Lung (tissue), 11 donors: ENCODE measurements at regions not wholly inside any gene's neighbourhood (a gene's known extent, or its start where the extent isn't known, plus 50 kb on each side); places are given as distances from the start of the nearest gene placed in this dataset.
A peak's percentile ranks its signal among the peaks of the same experiment; 100 is the strongest.

Experiments used
- ATAC-seq: fragments of 200-7000 bp; cut with Tn5 transposase; one replicate; pipeline ENCODE4 v1.9.1; 2020; ENCODE audit warnings: moderate number of reproducible peaks; ENCODE audit not compliant: insufficient read depth, low FRiP score
- DNase-seq, 3 donors: peaks; one replicate each; pipeline ENCODE4 v3.0.0-alpha.2; 2013 to 2017
- H3K27ac ChIP-seq, 2 donors: one replicate each; pipeline ENCODE4 v1.5.1; 2013; ENCODE audit warnings: mild to moderate bottlenecking in 2 of 2, moderate library complexity in 2 of 2, control low read depth in 1 of 2, inconsistent platforms in 1 of 2, low read depth in 1 of 2, low read length in 1 of 2
- H3K27me3 ChIP-seq, 3 donors: one replicate each; pipeline ENCODE4 v1.5.1; 2013; ENCODE audit warnings: low read length in 2 of 3; ENCODE audit not compliant: control insufficient read depth in 3 of 3, insufficient read depth in 3 of 3
- H3K36me3 ChIP-seq, 4 donors: one replicate each; pipeline ENCODE4 v1.5.1; 2013; ENCODE audit warnings: low read length in 4 of 4, mild to moderate bottlenecking in 1 of 4, moderate library complexity in 1 of 4; ENCODE audit not compliant: control insufficient read depth in 4 of 4, insufficient read depth in 4 of 4
- H3K4me1 ChIP-seq, 5 donors: one replicate each; pipeline ENCODE4 v1.5.1; 2013; ENCODE audit warnings: low read length in 5 of 5, mild to moderate bottlenecking in 2 of 5, moderate library complexity in 1 of 5; ENCODE audit not compliant: control insufficient read depth in 5 of 5, insufficient read depth in 5 of 5
- H3K4me3 ChIP-seq: one replicate; pipeline ENCODE4 v1.5.1; 2013; ENCODE audit warnings: mild to moderate bottlenecking, control low read depth, moderate library complexity
- H3K9ac ChIP-seq, 2 donors: one replicate each; pipeline ENCODE4 v1.5.1; 2013; ENCODE audit warnings: low read length in 2 of 2, control low read depth in 1 of 2; ENCODE audit not compliant: insufficient read depth in 1 of 2
- H3K9me3 ChIP-seq, 4 donors: one replicate each; pipeline ENCODE4 v1.5.1; 2013; ENCODE audit warnings: low read length in 3 of 4, mild to moderate bottlenecking in 1 of 4, moderate library complexity in 1 of 4; ENCODE audit not compliant: control insufficient read depth in 4 of 4, insufficient read depth in 3 of 4
- CTCF ChIP-seq: IDR thresholded peaks from 2 replicates; pipeline ENCODE4 v1.5.1; 2012; ENCODE audit warnings: mild to moderate bottlenecking; ENCODE audit errors: control extremely low read depth, extremely low read depth
- WGBS, 2 donors: extraction: QIAGEN DNeasy Blood & Tissue Kit; methylation state at CpG; one replicate each; pipeline ENCODE4 v1.1.7; 2013; 5-methylcytosine and 5-hydroxymethylcytosine counted together
- donor health status: control.
- donor health status: control.
- donor health status: Bipolar disorder and iron deficiency.
- donor health status: healthy.
- donor health status: DM: yes; HTN: yes; CAD: no.

GRCh38 chr9:588981-589380, 252.5 kb upstream of the DMRT1 start:
- no peak overlapping the region for H3K4me3 ChIP-seq
- H3K9me3 ChIP-seq = no peaks in the 10 kb centered on the region
- WGBS, 2 donors = 70 to 86% methylated on average over 3 of the region's 3 CpGs
- H3K27me3 ChIP-seq = no peaks in the 10 kb centered on the region
- H3K9ac ChIP-seq = no peak overlapping the region
- ATAC-seq (no peak), DNase-seq (no peak)
- peak overlapping the region; percentile 49 to 81 for H3K27ac ChIP-seq
- H3K36me3 ChIP-seq = no peaks in the 10 kb centered on the region
- TF ChIP-seq CTCF = no peak
- peaks cover 4 to 25% (median 7%) of the 10 kb centered on the region in 5 donors for H3K4me1 ChIP-seq

GRCh38 chr9:589723-590122, 251.8 kb upstream of the DMRT1 start:
- H3K36me3 ChIP-seq = no peaks in the 10 kb centered on the region
- H3K27me3 ChIP-seq = no peaks in the 10 kb centered on the region
- ATAC-seq = no peak
- WGBS, 2 donors = 0 to 4% methylated on average over 3 of the region's 3 CpGs
- TF ChIP-seq CTCF = no peak
- peaks cover 4 to 25% (median 7%) of the 10 kb centered on the region in 5 donors for H3K4me1 ChIP-seq
- peak overlapping the region; percentile 49 to 81 for H3K27ac ChIP-seq
- no peaks in the 10 kb centered on the region for H3K9me3 ChIP-seq
- DNase-seq = peak; percentile 22 to 52 (median 38)
- no peak overlapping the region for H3K9ac ChIP-seq
- no peak overlapping the region for H3K4me3 ChIP-seq

- H3K9me3 ChIP-seq = no peaks in the 10 kb centered on the region
- H3K36me3 ChIP-seq = no peaks in the 10 kb centered on the region
- 45 to 63% methylated on average over 4 of the region's 4 CpGs for WGBS, 2 donors
- no peak overlapping the region for H3K4me3 ChIP-seq
- H3K9ac ChIP-seq = no peak overlapping the region
- H3K27me3 ChIP-seq = no peaks in the 10 kb centered on the region
- no peak for DNase-seq
- peaks cover 4 to 21% (median 7%) of the 10 kb centered on the region in 5 donors for H3K4me1 ChIP-seq
- no peak for ATAC-seq
- H3K27ac ChIP-seq = peak overlapping the region in 1 of 2 donors; percentile 91
- no peak for TF ChIP-seq CTCF
Measured at GRCh38 chr9:591292-591691, 250.2 kb upstream of the DMRT1 start.

GRCh38 chr9:592225-592624, 249.3 kb upstream of the DMRT1 start:
- peak overlapping the region; percentile 72 to 91 for H3K27ac ChIP-seq
- H3K9ac ChIP-seq = no peak overlapping the region
- DNase-seq (no peak), ATAC-seq (no peak)
- H3K4me1 ChIP-seq = peaks cover 4 to 23% (median 7%) of the 10 kb centered on the region in 5 donors
- no peak for TF ChIP-seq CTCF
- H3K27me3 ChIP-seq = no peaks in the 10 kb centered on the region
- no peaks in the 10 kb centered on the region for H3K36me3 ChIP-seq
- H3K4me3 ChIP-seq = no peak overlapping the region
- 85 to 88% methylated on average over 9 of the region's 9 CpGs for WGBS, 2 donors
- H3K9me3 ChIP-seq = no peaks in the 10 kb centered on the region
